GM20000 (cell line): ENCODE measurements at regions not wholly inside any gene's neighbourhood (a gene's known extent, or its start where the extent isn't known, plus 50 kb on each side); places are given as distances from the start of the nearest gene placed in this dataset.

Source experiments
- DNase-seq: peaks from one replicate; pipeline ENCODE4 v3.0.0; 2012; ENCODE audit warnings: low spot score
- CTCF ChIP-seq: IDR thresholded peaks from 2 replicates; pipeline ENCODE4 v1.5.1; 2012; ENCODE audit warnings: mild to moderate bottlenecking, control low read depth; ENCODE audit errors: extremely low read depth, missing control alignments

DNA sequence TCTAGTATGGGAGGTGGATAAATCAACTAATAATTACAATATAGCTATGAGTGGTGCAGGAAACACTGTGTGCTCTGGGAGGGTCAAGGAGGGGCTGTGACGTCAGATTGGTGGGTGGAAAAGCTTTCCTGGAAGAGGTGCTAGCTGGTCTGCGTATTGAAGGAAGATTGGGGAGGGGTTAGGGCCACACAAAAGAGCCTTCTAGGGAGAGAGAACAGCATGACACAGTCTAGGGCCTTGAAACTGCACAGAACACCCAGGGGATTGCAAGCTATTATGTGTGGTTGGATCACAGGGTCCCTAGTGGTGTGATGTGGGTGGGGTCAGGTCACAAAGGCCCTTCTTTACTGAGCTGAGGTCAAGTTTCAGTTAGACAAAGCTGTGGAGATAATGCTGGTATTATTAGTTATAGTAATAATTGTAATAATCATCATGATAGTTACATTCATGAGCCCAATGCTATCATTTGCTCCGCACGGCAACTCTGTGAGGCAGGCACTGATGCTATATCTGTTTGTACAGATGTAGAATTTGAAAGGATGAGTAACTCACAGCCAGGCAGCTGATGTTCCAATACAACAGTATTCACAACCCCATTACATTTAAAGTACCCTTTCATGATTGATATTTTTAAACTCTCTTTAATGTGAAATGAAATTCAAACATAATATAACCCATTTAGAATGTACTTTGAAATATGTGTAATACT lies 197.4 kb upstream of the IL12B start:
- DNase-seq, result no peak
- no peak for TF ChIP-seq CTCF

DNA sequence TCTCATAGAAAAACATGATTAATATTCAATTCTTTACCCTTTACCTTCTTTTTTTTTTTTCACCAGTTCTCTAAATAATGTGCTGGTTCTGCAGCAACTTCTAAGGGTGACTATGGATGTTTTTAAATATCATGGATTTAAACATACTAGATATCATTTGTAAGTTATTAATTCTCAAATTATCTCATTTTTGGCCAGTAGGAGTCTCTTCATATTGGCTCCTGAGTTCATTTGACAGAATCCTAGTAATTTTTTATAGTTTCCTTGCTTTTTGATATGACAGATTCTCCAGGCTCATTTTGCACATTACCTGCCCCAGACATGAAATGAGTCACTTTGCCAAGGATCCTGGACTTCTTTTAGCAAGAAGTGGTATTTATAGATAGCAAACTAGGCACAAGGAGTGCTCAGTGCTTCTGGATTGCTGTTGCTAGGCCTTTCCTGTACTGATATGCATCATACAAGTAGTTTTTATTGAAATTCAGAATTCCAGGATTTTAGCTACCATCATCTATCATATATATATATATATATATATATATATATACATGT lies 201.3 kb upstream of the IL12B start:
- DNase-seq, result no peak
- TF ChIP-seq CTCF, result no peak

DNA sequence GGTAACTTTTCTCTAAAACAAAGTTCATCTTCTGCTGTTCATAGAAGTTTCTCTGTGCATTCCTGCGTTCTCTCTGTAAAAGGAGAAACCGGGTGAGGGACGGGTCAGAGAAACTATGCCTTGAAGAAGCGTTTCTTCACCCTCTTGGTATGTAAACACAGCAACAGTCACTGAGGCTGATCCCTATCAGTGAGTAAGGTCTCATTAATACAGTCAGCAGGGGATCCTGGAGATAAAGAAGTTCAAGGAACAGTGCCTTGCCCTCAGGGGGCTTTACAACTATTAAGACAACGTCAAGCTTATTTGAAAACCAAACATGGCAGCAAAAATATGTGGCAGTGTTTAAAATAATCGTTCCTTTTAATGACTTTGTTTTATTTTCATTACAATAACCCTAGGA lies 202.9 kb upstream of the IL12B start:
- no peak for TF ChIP-seq CTCF
- DNase-seq, result no peak

DNA sequence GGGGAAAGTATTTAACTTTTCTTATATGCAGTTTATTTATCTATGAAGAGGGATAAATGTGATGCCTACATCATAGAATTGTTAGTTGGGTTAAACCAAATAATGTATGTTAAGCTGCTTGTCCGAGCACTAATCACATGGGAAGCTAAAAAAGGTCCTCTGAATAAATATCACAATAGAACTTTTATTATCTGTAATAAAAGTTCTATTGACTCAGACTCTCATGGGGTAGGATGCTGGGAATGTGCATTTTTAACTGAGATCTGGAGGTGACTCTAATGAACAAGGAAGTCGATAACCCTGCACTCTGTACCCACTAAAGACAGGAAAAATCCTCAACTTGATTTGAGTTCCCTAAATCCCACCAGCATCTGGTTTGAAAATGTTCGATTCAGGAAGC lies 205.9 kb upstream of the IL12B start:
- no peak for TF ChIP-seq CTCF
- DNase-seq, result no peak

DNA sequence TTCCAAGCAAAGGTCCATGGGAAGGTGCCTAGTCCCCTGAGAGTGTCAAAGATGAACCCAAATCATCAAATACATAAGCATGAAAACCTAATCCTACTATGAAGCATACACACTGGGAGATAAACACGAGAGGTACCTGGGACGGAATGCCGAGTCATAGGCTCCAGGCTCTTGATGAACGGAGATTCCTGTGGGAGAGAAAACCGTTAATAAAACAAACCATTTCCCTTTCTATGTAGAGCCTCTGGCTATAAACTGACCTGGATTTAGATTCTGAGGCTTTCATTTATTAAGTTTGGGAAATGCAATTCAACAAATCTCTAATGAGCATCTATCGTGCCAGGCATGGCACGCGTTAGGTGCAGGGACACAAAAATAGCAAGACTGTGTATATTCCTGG lies 206.4 kb upstream of the IL12B start:
- TF ChIP-seq CTCF, result no peak
- no peak for DNase-seq

DNA sequence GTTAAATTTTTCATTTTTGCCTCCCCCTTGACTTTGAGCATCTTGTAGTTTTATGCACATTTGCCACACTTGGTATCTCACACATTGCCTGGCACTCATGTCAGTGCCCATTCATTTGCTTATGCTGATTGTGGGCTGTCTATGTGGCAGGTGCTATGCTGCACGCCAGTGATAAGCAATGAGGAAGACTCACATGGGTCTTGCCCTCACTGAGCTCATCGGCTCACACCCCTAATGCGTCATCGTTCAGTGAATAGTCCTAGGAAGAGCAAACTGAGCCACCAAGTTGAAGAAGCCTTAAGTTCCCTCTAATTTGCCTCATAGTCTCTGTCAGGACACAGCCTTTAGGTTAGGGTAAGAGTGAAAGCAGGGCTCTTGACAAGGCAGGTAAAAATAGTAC lies 209.4 kb upstream of the IL12B start:
- no peak for DNase-seq
- no peak for TF ChIP-seq CTCF

DNA sequence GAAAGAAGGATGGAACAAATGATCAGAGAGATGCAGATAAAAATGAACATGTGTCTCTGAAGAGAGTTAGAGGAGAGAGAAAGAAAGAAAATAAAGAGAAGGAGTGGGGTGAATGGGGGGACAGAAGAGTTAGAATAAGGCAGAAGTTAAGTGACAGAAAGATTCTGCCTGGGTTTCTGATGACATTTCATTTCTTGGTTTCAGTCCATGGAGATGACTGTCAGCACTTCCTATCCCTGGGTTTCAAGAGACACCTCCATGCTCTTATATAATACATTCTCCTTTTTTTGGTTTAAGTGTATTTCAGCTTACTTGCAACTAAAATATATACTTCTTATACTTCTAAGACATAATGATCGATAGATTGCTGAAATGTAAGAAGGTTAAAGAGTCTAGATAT lies 213.0 kb upstream of the IL12B start:
- no peak for TF ChIP-seq CTCF
- DNase-seq, result no peak
